ENCODE measurements at regions not wholly inside any gene's neighbourhood (a gene's known extent, or its start where the extent isn't known, plus 50 kb on each side); places are given as distances from the start of the nearest gene placed in this dataset.
"Not testable (repeated sequence)": the region's sequence is repeated elsewhere in the genome, so short reads cannot be mapped to it uniquely, and the experiment has no call there.

DNA sequence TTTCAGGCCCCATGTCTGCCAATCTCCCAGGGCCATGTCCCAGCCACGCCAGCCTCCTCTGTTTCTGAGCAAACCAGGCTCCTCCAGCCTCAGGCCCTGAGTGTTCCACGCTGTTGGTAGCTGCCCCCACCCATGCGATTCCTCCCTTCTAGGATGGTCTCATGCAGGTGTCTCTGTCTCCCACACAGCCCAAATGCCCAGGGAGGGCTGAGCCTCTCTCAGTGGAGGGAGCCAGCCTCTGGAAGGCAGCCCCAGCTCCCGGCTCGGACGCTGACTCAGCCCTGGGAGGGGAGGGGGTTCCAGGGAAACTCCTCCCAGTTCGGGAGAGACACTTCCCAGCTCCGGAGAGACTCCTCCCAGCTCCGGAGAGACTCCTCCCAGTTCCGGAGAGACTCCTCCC lies 122.9 kb upstream of the AFDN start:
- intact Hi-C loops (cut with DNase I), result no loop called here
- peak in 1 of 10 donors; percentile 73 for DNase-seq

DNA sequence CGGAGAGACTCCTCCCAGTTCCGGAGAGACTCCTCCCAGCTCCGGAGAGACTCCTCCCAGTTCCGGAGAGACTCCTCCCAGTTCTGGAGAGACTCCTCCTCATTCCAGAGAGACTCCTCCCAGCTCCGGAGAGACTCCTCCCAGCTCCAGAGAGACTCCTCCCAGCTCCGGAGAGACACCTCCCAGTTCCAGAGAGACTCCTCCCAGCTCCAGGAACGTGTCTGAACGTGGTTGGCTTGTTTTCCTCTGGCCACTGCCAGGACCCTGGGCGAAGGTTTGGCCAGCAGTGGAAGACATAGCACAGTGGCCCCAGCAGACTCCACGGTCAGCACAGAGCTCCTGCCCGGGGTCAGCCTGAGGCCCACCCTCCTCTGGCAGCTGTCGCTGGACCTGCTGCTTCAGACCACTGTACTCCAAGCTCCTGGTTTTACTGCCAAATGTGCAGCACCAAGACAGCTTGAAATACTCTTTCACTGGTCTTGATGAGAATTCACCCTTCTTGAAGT lies 122.3 kb upstream of the AFDN start:
- intact Hi-C loops (cut with DNase I), result no loop called here
- peak in 2 of 10 donors; percentile 61 to 78 for DNase-seq

DNA sequence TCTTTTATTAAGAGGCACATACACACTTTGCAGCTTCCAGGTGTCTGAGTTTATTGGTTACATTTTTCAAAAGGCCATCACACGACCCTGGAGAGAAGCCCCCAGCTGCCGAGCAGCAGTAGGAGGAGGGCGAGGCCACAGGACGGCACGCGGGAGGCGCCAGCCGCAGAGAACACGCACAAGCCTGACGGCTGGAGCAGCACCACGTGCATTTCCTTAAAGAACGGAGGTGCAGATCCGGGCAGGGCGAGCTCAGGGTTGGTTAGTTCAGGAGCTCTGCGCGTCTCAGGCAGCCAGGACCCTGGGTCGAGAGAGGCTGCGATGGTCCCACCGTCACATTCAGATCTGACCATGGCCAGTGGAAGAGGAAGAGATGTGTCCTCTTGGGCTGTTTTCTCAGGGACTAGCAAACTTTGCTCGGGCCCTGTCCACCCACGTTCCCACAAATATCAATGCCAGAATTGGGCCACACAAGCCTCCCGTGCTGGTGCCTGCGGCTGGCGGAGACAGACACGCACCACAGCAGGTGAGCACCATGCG lies 121.4 kb upstream of the AFDN start:
- peak in 1 of 10 donors; percentile 43 for DNase-seq

DNA sequence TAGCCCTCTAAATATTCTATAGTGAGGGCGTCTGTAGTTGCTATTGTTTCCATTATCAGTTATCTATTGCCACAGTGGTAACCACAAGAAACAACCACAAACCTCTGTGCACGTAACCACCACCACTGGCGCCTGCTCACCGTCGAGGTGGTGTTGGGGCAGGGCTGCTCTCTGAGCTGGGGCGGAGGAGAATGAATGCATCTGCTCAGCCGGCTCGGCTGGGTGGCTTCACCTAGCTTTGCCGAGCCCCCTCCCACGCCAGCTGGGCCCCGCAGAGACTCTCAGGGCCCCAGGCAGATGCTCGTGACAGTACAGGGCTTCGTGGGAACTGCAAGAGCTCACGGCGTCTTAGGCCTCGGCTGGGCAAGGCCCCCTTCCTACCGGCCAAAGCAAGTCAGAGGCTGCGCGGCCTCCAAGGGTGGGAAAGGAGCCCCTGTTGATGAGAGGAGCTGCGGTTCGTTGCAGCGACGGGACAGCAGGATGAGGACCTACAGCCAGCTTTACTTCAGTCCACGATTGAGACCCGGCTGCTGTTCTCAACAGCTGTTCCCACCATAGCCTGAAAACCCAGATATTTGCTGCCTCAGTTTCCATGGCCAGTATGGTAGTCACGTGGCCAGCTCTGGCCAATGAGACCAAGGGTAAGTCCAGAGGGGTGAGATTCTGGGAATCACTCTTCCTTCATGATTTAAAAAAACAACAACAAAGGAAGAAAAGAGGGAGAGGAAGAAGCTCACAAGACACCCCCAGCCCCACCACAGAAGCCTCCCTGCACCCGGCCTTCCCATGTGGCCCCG lies 120.2 kb upstream of the AFDN start:
- peak in 1 of 10 donors; percentile 79 for DNase-seq
- intact Hi-C loops (cut with DNase I), result no loop called here

More for the DNA sequence above, 121.4 kb upstream of the AFDN start:
- intact Hi-C loops (cut with DNase I), result no loop called here

DNA sequence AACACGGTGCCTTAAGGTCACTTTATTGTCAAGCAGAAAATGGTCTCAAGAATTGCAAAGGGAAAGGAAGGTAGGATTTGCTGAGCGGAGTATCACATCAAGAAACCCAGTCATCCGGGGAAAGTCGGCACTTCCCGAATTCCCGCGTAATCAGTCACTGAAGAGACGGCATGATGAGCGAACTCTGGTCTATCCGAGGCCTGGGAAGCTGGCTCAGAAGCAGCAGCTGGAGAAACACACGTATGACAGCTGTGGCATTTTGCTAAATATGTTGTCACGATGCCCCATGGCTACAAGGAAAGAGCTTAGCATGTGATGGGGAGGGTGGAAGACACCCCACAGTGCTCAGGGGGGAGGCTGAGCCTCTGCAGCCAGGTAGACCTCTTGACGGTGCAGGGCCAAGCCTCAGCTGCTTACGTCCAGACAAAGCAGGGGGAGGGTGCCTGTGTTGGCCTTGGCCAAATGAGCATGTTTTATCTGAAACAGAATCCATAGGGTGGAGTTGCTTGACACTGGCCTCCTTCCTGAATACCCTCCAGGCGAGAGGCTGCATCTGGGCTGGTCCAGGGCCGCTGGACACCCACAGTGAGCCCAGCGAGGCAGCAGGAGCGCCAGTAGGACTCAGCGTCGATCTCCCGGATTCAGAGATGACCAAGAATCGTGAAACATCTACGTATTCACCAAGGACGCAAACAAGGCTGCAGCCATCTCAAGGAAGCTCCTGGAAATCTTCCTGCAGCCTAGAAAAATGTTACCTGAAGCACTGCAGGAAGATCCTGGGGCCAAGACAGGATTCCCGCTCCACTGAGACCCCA lies 118.8 kb upstream of the AFDN start:
- DNase-seq, result peak in 1 of 10 donors; percentile 50
- intact Hi-C loops (cut with DNase I), result no loop called here

DNA sequence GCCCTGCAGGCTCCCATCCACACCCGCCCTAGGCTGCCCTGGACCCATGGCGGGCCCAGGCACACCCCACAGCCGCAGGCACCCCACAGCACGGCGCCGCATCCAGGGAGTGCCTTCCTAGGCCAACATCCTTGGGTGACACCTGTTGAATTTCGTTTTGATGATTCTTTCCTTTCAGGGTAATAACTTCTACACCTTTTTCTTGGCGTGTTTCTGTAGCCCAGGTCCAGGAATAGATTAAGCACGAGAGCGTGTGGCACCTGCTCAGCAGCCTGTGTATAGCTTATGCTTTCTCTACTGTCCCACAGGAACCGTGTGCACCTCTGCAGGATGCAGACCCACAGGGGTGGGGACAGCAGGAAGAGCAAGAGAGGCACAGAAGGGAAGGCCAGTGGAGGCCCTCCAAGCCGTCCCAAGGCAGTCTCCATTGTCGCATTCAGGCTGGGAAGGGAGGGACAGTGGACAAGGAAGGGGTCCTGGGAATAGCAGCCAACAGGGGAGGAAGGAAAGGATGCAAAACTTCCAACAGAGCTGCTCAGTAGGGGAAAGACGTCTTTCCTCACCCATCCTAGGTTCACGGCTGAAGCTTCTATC lies 118.1 kb upstream of the AFDN start:
- DNase-seq, result peak in 1 of 10 donors; percentile 69
- intact Hi-C loops (cut with DNase I), result no loop called here

DNA sequence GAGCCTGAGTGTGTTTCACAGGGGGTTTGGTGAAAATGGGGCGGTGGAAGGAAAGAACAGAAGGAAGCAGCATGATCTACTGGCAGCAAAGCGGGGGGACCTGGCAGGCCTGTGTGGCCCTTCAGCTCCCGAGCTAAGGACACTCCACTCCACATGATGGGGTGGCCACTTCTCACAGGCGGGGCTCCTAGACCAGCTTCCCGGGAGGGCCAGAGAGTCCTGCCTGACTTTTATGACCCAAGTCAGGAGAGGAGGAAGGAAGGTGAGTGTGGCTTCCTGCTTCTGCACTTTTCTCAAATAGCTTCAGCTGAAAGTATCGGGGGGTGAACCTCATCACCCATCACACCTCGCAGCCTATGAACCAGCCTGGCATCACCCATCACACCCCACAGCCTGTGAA lies 117.5 kb upstream of the AFDN start:
- DNase-seq, result peak in 1 of 10 donors; percentile 41
- intact Hi-C loops (cut with DNase I), result no loop called here

DNA sequence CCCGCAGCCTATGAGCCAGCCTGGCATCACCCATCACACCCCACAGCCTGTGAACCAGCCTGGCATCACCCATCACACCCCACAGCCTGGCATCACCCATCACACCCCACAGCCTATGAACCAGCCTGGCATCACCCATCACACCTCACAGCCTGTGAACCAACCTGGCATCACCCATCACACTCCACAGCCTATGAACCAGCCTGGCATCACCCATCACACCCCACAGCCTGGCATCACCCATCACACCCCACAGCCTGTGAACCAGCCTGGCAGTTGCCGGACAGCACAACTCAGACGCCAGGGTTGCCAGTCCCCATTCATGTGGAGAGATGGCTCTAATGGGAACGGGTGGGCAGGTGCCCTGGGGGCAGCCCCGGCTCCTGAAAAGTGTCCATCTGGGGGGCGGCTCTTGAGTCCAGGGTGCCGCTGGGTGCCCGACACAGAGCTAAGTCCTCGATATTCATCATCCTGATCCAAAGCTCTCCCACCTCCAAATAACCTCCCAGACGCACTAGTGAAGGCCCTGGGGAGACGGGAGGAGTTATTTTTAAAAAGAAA lies 116.9 kb upstream of the AFDN start:
- DNase-seq, result peak in 1 of 10 donors; percentile 59
- intact Hi-C loops (cut with DNase I), result not testable (repeated sequence)

DNA sequence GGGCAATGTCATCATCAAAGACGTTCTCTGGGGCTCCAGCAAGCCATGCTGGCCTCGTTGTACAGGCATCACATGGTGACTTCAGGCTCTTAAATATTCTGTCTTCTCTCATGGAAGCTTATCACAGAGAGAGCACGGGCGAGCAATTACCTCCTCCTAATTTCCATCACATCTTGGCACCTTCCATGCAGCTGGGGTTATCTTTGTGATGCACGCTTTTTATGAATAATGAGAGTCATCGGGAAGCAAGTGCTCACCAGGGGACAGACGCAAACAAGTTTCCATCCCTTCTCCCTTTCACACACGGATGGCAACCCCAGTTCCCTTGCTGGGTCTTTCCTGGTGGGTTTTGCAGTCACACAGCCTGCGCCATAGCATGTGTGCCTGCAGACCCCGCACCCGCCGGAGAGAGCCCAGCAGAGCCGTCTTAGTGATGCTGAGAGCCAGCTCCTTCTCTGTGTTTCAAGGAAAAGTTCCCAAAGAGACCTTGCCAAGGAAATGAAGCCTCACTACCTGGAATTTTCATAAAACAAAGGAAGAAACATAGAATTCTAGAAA lies 116.3 kb upstream of the AFDN start:
- intact Hi-C loops (cut with DNase I), result no loop called here
- DNase-seq, result peak in 1 of 10 donors; percentile 31

DNA sequence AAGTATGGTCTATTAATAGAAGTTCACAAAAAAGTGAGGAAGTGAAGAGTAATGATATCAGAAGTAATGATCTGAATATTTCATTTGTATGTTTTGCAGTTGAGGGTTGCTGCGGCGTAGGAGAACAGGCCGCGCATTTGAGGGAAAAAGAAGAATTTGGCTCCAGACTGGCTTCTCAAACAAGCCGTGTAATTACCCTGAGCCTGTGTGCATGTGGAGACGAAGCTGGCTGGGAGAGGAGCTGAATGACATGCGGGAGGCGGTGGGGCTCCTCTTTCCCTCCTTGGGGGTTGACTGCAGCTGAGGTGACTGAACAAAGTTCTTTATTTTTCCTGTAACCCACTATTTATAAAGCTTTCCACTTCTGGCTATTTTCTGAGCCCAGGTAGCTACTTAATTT lies 115.5 kb upstream of the AFDN start:
- intact Hi-C loops (cut with DNase I), result no loop called here
- peak in 1 of 10 donors; percentile 28 for DNase-seq

DNA sequence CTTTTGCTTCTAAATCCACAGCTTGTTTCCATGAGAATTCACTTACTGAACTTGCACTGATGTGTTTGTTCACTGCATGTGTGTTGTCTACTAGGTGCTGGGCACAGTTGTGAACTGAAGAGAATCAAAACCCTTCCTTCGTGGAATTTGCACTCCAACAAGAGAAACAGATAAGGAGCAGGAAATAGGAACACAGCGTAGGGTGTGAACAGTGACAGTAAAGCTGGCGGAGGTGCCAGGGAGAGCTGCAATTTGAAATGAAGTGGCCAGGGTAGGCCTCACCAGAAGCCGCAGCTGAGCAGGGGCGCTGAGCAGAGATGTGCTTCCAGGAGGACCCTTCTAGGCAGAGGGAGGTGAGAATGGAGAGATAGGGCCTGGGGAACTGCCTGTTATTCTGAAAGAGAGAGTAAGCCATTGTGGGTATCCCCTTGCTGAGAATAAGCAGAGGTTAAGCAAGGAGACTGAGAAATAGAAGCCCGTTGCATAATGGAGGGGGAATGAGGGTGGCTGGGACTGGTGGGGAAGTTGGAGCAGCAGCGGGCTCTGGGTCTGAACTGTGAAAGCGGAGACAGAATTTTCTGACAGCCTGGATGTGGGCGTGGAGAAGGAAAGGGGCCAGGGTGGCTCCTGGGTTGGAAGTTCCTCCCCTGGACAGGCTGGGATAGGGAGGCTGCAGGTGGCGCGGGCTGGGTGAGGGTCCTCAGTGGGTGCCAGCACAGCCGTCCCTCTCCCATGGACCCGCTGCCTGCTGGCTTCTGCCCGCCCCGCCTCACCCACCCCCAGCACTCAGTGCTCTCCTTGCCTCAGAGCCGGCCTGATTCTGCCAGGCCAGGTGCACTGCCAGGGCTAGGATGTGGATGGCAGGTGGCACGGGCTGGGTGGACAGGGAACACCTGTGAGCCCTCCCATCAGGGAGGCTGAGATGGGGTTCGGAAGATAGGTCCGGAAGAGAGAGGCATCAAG lies 114.7 kb upstream of the AFDN start:
- peak in 1 of 10 donors; percentile 72 for DNase-seq
- intact Hi-C loops (cut with DNase I), result no loop called here

DNA sequence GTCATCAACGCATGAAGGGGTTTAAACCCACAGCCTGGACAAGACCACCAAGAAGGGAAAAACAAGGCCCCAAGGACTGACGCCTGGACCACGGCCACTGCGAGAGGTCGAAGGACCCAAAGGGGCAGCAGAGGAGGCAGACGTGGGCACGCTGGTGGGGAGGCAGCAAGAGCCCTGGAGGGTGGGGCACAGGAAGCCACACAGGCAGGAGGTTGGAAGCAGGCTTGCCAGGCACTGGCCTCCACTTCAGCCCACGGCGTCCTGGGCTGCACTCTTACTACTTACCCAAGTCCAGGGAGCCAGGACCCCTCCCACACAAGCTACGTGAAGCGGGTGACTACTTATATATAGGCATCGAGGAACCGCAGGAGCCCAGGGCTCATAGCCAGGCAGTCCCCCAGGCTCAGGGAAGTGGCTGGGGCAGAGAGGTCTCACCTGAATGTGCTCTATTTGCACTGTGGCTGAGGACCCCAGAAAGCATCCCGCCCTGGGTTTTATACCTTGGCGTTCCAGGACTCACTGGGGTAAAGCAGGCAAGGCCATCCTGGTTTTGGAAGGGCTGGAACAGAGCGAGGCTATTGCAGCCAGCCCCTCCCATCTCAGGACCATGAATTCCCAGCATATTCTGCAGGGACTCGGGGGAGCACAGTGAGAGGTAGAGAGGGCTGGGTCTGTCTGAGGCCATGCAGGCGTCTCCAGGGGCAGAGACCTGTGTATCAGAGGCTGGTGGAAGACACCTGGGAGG lies 113.8 kb upstream of the AFDN start:
- intact Hi-C loops (cut with DNase I), result no loop called here
- peak in 1 of 10 donors; percentile 78 for DNase-seq

DNA sequence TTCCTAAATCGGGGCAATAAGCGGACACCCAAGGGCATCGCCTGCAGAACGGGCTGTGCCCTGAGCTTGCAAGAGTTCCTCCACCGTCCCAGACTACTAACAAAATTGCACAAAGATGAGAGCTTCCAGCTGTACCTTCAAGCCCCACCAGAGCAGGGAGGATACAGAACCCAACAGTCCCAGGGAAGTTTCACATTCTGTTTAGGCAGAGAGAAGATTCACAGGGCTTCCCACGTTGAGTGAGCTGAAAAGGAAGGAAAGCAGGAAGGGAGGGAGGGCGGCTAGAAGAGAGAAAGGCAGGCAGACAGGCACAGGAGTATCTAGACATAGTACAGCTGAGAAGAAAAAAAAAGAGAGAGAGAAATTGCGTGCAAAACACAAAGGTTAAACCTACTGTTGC lies 112.6 kb upstream of the AFDN start:
- intact Hi-C loops (cut with DNase I), result no loop called here
- DNase-seq, result no peak

DNA sequence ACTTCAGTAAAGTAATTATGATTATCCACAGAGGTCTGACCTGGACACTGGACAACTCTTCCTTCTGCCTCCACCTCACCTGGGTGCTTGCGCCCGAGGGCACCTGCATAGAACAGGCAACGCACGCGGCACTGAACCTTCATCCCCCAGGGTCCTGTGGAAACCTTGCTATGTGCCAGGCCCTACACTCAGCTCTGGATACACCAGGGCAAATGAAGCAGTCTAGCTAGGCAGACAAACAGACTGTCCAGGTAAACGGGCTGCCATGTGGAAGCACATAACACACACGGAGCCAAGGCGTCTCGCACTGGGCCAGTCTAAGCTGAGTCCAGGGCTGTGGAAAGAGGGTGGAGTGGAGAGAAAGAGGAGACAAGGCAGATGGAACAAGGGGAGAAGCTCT lies 109.3 kb upstream of the AFDN start:
- DNase-seq, result peak in 2 of 10 donors; percentile 23 to 26
- intact Hi-C loops (cut with DNase I), result no loop called here

DNA sequence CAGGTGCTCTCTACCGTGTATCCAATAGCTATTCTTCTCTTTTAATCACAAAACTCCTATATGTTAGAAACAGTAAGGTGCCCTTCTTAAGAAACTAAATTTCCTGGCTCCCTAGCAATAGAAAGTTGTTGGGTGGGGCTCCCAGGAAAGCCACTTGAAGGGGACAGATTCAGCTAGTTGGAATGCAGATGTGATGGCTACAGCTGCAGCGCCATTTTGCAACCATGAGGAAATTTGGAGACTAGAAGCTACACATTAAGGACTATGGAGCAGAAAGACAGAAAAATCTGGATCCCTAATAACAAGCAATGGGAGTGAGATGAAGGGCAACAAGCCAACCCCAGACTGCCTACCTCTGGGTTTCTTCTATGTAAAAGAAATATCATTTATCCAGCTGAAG lies 108.8 kb upstream of the AFDN start:
- no peak for DNase-seq

DNA sequence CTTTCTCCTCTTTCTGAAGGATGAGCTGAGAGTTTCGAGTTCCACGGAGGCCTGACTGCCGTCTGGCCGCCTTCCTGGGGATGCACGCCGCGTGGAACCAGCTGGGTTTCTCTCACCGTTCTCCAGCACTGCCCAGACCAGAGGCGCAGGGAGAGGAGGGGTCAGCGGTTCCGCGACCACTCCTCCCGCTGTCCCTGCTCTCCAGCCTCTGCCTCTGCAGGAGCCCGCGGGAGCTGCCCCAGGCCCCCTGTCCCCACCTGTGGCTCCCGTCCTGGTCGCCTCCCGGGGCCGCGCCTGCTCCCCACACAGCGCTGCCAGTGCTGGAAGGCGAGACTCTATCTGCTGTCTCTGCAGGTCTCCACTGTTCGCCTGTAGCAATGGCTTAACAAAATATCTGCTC lies 106.8 kb upstream of the AFDN start:
- intact Hi-C loops (cut with DNase I), result no loop called here
- peak in 2 of 10 donors; percentile 62 to 69 for DNase-seq

More for the DNA sequence above, 108.8 kb upstream of the AFDN start:
- intact Hi-C loops (cut with DNase I), result no loop called here

DNA sequence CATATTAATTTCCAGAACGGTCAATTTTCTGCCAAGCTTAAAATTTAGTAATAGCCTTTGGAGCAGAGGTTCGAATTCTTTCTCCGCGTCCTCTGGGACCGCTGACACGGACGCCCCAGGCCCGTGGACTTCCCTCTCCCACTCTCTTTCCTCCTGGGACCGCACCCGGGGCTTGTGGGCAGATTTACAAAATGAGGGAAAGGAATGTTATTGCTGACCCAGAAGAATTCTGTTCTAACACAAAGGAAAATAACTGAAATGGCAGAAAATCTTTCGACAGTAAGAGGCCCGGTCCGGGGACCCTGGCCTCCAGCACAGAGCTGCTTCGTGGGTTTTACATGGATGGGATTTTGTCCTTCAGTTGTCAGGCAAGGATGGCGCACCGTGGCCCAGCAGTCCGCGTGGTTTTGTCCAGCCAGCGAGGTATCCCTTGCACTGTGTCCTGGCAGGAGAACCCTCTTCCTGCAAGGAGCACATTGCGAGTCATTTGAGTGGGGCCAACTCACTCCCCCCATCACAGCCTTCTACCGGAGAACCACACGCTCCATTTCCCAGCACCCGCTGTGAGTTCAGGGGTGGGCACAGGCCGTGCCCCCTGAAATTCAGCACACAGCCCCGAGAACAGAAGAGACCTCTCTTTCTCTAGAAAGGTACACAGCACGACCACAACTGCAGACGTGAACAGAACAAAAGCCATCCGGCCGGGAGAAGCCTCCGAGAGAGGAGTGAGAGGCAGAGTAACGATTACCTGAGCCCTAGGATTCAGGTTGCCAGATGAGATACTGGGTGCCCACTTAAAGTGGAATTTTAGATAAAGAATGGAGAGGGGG lies 106.0 kb upstream of the AFDN start:
- intact Hi-C loops (cut with DNase I), result no loop called here
- peak in 1 of 10 donors; percentile 56 for DNase-seq
